ENCODE measurements at regions not wholly inside any gene's neighbourhood (a gene's known extent, or its start where the extent isn't known, plus 50 kb on each side); places are given as distances from the start of the nearest gene placed in this dataset.

DNA sequence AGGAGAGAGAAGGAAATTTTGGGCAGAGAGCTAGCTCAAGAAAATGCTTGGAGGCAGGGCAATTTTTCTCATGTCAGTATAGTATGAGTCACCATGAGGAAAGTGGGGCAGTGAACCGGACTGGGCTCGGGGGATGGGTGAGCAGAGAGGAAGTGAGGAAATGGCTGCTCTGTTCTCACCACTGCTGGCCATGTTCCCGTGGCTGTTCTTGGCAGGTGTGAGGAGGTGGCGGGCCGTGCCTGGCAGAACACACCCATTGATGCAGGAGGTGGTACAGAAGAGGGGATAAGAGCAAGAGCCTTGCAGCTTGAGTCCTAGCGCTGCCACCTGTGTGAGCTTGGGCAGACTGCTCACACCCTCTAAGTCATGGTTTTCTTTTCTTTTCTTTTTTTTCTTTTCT lies 304.4 kb upstream of the LYZL1 start:
- Histone ChIP-seq H3K4me3 (ENCODE audit: low read depth, low read length) (no peak overlapping the region), H3K27ac (no peak overlapping the region), H3K36me3 (no peaks in the 10 kb centered on the region), H3K9me3 (ENCODE audit: severe bottlenecking) (no peaks in the 10 kb centered on the region), H3K27me3 (ENCODE audit: insufficient read depth, low read depth, severe bottlenecking) (no peaks in the 10 kb centered on the region)
- DNase-seq: no peak
- TF ChIP-seq, protein P1, sequence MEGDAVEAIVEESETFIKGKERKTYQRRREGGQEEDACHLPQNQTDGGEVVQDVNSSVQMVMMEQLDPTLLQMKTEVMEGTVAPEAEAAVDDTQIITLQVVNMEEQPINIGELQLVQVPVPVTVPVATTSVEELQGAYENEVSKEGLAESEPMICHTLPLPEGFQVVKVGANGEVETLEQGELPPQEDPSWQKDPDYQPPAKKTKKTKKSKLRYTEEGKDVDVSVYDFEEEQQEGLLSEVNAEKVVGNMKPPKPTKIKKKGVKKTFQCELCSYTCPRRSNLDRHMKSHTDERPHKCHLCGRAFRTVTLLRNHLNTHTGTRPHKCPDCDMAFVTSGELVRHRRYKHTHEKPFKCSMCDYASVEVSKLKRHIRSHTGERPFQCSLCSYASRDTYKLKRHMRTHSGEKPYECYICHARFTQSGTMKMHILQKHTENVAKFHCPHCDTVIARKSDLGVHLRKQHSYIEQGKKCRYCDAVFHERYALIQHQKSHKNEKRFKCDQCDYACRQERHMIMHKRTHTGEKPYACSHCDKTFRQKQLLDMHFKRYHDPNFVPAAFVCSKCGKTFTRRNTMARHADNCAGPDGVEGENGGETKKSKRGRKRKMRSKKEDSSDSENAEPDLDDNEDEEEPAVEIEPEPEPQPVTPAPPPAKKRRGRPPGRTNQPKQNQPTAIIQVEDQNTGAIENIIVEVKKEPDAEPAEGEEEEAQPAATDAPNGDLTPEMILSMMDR (IDR thresholded peaks at IDR 0.05; ENCODE audit: low read depth, low read length): no peak

DNA sequence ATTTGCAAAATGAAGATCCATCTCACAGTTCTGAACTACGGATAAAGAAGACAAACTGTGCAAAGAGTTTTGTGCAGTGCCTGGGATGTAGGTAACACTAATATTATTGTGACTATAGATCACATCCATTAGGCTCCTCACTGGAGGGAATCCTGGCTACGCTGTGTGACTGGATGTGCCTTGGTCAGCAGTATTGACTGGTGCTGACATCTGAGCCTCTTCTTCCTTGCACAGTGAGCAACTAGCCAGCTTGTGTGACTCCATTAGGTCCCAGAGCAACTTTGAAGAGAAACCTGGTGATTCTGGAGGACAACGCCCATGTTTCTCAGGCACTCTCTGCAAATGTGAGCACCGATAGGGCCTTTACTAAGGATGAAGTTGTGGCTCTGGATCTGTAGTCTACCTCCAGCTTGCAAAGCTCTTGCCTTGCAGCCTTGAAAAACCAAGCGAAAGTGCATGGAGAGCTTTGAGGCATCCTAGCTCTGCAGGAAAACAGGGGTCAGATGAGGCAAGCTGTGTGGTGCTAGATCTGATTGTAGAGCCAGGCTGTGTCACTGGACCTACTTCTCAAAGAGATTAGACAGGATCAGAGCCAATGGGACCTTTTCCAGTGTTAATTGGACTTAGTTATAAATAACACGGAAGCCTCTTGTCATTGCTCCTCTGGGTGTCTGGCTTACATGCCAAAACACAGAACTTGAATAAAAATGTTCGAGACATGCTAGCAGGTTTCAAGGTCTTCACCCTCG lies 303.6 kb upstream of the LYZL1 start:
- Histone ChIP-seq H3K9me3 (ENCODE audit: severe bottlenecking) (no peaks in the 10 kb centered on the region), H3K4me3 (ENCODE audit: low read depth, low read length) (no peak overlapping the region), H3K36me3 (no peaks in the 10 kb centered on the region), H3K27me3 (ENCODE audit: insufficient read depth, low read depth, severe bottlenecking) (no peaks in the 10 kb centered on the region), H3K27ac (no peak overlapping the region)
- peak; percentile 5 for DNase-seq
- TF ChIP-seq, protein P1 (IDR thresholded peaks at IDR 0.05; ENCODE audit: low read depth, low read length): no peak

DNA sequence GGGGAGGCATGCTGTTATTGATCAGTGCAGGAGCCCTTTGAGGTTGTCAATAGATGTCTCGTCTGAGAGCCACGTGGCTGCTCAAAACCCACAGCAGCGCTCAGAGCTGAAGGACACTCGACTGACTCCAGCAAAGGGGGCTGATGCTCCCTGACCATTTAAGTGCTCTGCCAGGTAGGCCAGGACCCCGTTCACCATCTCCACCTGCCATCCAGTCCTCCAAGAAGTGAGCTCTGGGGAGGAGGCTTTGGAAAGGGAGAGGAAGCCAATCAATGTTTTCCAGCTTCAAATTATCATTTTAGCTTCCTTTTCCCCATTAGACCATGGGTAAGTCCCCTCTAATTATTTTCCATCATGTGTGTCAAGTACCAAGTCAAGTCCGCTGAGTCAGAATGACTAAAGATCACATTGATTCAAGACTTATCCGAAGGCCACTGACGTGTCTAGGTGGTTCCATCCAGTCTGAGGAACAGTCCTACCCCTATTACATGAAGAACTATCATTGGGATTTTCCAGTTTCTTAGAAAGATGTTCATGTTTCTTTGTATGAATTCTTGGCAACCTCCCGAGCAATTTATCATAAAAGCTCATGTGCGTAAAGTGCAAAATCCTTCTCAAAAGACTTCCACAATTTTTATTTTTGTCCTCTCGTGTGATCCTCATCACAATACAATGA lies 302.6 kb upstream of the LYZL1 start:
- no peaks in the 10 kb centered on the region for H3K27me3 ChIP-seq (ENCODE audit: insufficient read depth, low read depth, severe bottlenecking)
- no peak overlapping the region for H3K4me3 ChIP-seq (ENCODE audit: low read depth, low read length)
- DNase-seq: no peak
- TF ChIP-seq, protein P1 (IDR thresholded peaks at IDR 0.05; ENCODE audit: low read depth, low read length): no peak
- H3K27ac ChIP-seq: no peak overlapping the region
- no peaks in the 10 kb centered on the region for H3K36me3 ChIP-seq
- H3K9me3 ChIP-seq (ENCODE audit: severe bottlenecking): no peaks in the 10 kb centered on the region

DNA sequence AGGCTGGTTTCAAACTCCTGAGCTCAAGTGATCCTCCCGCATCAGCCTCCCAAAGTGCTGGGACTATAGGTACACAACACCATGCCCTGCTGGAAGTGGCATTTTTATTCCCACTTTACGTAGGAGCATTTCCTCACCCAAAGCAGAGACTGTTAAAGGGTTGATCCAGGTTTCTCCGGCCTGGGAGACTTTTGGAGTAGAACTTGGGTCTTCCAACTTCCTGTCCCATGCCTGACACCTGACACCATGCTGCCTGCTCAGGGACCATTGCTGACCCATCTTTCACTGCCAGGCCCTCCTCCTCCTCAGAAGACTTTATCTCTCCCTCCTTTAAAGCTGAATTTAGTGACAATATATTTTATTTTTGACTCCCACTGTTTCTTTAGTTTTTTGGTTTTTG lies 302.0 kb upstream of the LYZL1 start:
- no peaks in the 10 kb centered on the region for H3K36me3 ChIP-seq
- TF ChIP-seq, protein P1 (IDR thresholded peaks at IDR 0.05; ENCODE audit: low read depth, low read length): no peak
- H3K27me3 ChIP-seq (ENCODE audit: insufficient read depth, low read depth, severe bottlenecking): no peaks in the 10 kb centered on the region
- H3K9me3 ChIP-seq (ENCODE audit: severe bottlenecking): no peaks in the 10 kb centered on the region
- H3K4me3 ChIP-seq (ENCODE audit: low read depth, low read length): no peak overlapping the region
- H3K27ac ChIP-seq: no peak overlapping the region
- no peak for DNase-seq

DNA sequence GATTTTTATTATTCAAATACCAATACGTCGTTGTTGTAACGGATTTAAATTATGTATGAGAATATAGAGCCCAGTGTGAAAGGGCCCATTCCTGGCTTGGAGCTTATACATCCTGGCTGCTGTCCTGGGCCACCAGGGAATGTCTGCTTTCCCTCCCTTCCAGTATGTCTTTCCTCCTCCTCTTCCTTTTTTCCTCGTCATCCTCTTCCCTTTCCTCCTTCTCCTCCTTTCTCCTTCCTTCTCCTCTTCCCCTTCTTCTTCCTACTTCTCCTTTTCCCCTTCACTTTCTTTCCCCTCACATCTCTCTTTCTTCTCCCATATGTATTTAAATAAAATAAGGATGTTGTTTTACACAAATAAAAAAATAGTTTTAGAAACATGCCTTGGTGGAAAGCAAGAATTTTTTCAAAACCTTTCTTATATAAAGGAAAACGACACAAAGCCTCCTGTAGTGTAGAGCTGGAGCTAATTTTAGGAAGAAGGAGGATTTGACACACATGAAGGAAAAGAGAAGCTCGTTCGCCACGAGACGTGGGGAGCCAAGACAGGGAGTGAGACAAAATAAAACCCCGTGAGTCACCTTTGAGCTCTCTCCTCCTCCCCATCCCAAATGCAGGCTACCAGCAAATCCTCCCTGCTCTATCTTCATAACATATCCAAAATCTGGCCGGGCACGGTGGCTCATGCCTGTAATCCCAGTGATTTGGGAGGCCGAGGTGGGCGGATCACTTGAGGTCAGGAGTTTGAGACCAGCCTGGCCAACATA lies 301.1 kb upstream of the LYZL1 start:
- Histone ChIP-seq H3K4me3 (ENCODE audit: low read depth, low read length) (no peak overlapping the region), H3K36me3 (no peaks in the 10 kb centered on the region), H3K27me3 (ENCODE audit: insufficient read depth, low read depth, severe bottlenecking) (no peaks in the 10 kb centered on the region), H3K9me3 (ENCODE audit: severe bottlenecking) (no peaks in the 10 kb centered on the region), H3K27ac (no peak overlapping the region)
- TF ChIP-seq, protein P1 (IDR thresholded peaks at IDR 0.05; ENCODE audit: low read depth, low read length): no peak
- DNase-seq: no peak

Data from WERI-Rb-1 (cell line).